GM19463 (cell line): ENCODE measurements at regions not wholly inside any gene's neighbourhood (a gene's known extent, or its start where the extent isn't known, plus 50 kb on each side); places are given as distances from the start of the nearest gene placed in this dataset.

Experiments used
- ATAC-seq: cut with Tn5 transposase; IDR thresholded peaks from one replicate; pipeline ENCODE4 v1.9.1; 2021; ENCODE audit warnings: mild to moderate bottlenecking, moderate library complexity; ENCODE audit not compliant: unreplicated experiment

- ATAC-seq, result no peak
These were observed 59.7 kb downstream of the GPX5 start for GRCh38 chr6:28585335-28585734.

- ATAC-seq, result no peak
These were observed 60.6 kb downstream of the GPX5 start for GRCh38 chr6:28586324-28586723.

- ATAC-seq, result peak; percentile 82
These were observed 61.5 kb downstream of the GPX5 start for GRCh38 chr6:28586962-28587745.

GRCh38 chr6:28587746-28588075 lies 62.0 kb downstream of the GPX5 start:
- no peak for ATAC-seq

GRCh38 chr6:28588666-28589065 lies 63.0 kb downstream of the GPX5 start:
- ATAC-seq, result no peak

GRCh38 chr6:28589234-28589956 lies 63.7 kb downstream of the GPX5 start:
- peak; percentile 52 for ATAC-seq

- ATAC-seq, result no peak
These were observed 64.3 kb downstream of the GPX5 start for GRCh38 chr6:28589957-28590349.

- no peak for ATAC-seq
These were observed 71.6 kb downstream of the GPX5 start for GRCh38 chr6:28597217-28597835.

- no peak for ATAC-seq
These were observed 72.4 kb downstream of the GPX5 start for GRCh38 chr6:28597924-28598722.

GRCh38 chr6:28598757-28599686 lies 73.3 kb downstream of the GPX5 start:
- ATAC-seq, result no peak

GRCh38 chr6:28600245-28600644 lies 74.6 kb downstream of the GPX5 start:
- no peak for ATAC-seq

GRCh38 chr6:28603891-28604290 lies 78.2 kb downstream of the GPX5 start:
- ATAC-seq, result no peak

GRCh38 chr6:28606424-28607391 lies 81.0 kb downstream of the GPX5 start:
- peak; percentile 56 for ATAC-seq

- ATAC-seq, result no peak
These were observed 82.3 kb downstream of the GPX5 start for GRCh38 chr6:28607990-28608389.

- no peak for ATAC-seq
These were observed 84.0 kb downstream of the GPX5 start for GRCh38 chr6:28609672-28610071.

GRCh38 chr6:28615616-28615954 lies 89.9 kb downstream of the GPX5 start:
- no peak for ATAC-seq

- ATAC-seq, result no peak
These were observed 90.5 kb downstream of the GPX5 start for GRCh38 chr6:28615955-28616747.

GRCh38 chr6:28618898-28619555 lies 93.3 kb downstream of the GPX5 start:
- ATAC-seq, result no peak
